ENCODE measurements at regions not wholly inside any gene's neighbourhood (a gene's known extent, or its start where the extent isn't known, plus 50 kb on each side); places are given as distances from the start of the nearest gene placed in this dataset.

DNA sequence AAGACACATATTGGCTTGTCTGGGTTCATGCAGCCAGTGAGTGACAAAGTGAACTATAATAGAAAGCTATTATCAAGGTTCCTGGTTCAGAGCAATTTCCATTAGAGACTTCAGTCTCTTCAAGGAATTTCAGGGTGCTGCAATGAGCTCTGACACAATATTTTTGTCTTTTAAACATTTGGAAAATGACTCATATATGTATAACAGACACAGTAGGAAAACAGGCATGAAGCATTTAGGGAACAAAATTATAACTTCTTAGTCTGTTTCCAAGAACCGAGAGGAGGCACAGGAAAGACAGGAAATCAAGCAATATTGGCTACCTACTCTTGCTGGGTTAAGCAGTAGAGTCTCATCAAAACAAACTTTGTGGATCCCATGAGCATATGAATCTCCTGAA is 170.4 kb downstream of the PTPRC start:
- DNase-seq (ENCODE audit: low spot score), result no peak

DNA sequence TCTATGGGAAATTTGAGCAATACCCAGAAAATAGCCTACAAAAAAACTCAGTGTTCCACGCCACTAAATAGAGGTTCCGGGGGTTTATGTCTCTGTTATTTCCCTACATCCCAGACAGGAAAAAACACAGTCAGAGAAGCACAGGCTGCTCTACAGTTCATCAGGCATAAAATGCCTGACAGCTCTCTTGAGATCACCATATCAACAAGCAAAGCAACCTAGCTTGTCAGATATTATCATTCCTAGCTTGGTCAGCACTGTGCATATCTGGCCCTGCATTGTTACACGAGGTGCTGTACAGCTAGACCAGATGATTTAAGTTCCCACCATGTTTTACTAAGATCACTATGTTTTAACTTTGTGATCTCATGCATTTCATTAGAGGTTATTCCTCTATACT is 172.6 kb downstream of the PTPRC start:
- Histone ChIP-seq H3K36me3 (ENCODE audit: insufficient read depth, low read length, poor library complexity, severe bottlenecking) (peaks cover 4% of the 10 kb centered on the region), H3K4me1 (ENCODE audit: insufficient read depth, low read length, poor library complexity, severe bottlenecking) (no peaks in the 10 kb centered on the region), H3K27ac (ENCODE audit: low read depth, low read length, poor library complexity, severe bottlenecking) (no peak overlapping the region), H3K27me3 (replicated peaks; ENCODE audit: insufficient read depth, low read depth, low read length, poor library complexity) (no peaks in the 10 kb centered on the region), H3K4me3 (ENCODE audit: low read depth, low read length, poor library complexity, severe bottlenecking) (no peak overlapping the region), H3K9me3 (ENCODE audit: low read depth, low read length, poor library complexity, severe bottlenecking) (peaks cover 22% of the 10 kb centered on the region)
- intact Hi-C loops (cut with micrococcal nuclease; ENCODE audit: unreplicated experiment), result no loop called here
- BruUV-seq (replicated peaks), result no TSS peak
- TF ChIP-seq EZH2 (IDR thresholded peaks at IDR 0.05; ENCODE audit: borderline replicate concordance, low read depth, low read length, poor library complexity, severe bottlenecking), result no peak
- TF ChIP-seq, protein P1, sequence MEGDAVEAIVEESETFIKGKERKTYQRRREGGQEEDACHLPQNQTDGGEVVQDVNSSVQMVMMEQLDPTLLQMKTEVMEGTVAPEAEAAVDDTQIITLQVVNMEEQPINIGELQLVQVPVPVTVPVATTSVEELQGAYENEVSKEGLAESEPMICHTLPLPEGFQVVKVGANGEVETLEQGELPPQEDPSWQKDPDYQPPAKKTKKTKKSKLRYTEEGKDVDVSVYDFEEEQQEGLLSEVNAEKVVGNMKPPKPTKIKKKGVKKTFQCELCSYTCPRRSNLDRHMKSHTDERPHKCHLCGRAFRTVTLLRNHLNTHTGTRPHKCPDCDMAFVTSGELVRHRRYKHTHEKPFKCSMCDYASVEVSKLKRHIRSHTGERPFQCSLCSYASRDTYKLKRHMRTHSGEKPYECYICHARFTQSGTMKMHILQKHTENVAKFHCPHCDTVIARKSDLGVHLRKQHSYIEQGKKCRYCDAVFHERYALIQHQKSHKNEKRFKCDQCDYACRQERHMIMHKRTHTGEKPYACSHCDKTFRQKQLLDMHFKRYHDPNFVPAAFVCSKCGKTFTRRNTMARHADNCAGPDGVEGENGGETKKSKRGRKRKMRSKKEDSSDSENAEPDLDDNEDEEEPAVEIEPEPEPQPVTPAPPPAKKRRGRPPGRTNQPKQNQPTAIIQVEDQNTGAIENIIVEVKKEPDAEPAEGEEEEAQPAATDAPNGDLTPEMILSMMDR (conservative IDR thresholded peaks at IDR 0.05; ENCODE audit: low read depth, low read length), result no peak
- DNase-seq (ENCODE audit: low spot score), result no peak
- POLR2A ChIA-PET (ENCODE audit: low non-redundant PET), result no interaction called here
- CTCF ChIA-PET, result no interaction called here

More for the DNA sequence above, 170.4 kb downstream of the PTPRC start:
- TF ChIP-seq EZH2 (IDR thresholded peaks at IDR 0.05; ENCODE audit: borderline replicate concordance, low read depth, low read length, poor library complexity, severe bottlenecking), result no peak
- TF ChIP-seq, protein P1 (conservative IDR thresholded peaks at IDR 0.05; ENCODE audit: low read depth, low read length), result no peak
- Histone ChIP-seq H3K4me3 (ENCODE audit: low read depth, low read length, poor library complexity, severe bottlenecking) (no peak overlapping the region), H3K27ac (ENCODE audit: low read depth, low read length, poor library complexity, severe bottlenecking) (no peak overlapping the region), H3K4me1 (ENCODE audit: insufficient read depth, low read length, poor library complexity, severe bottlenecking) (no peaks in the 10 kb centered on the region), H3K9me3 (ENCODE audit: low read depth, low read length, poor library complexity, severe bottlenecking) (peaks cover 14% of the 10 kb centered on the region), H3K36me3 (ENCODE audit: insufficient read depth, low read length, poor library complexity, severe bottlenecking) (peaks cover 4% of the 10 kb centered on the region), H3K27me3 (replicated peaks; ENCODE audit: insufficient read depth, low read depth, low read length, poor library complexity) (no peaks in the 10 kb centered on the region)
- POLR2A ChIA-PET (ENCODE audit: low non-redundant PET), result no interaction called here
- intact Hi-C loops (cut with micrococcal nuclease; ENCODE audit: unreplicated experiment), result no loop called here
- no TSS peak for BruUV-seq (replicated peaks)
- CTCF ChIA-PET, result no interaction called here

GRCh38 chr1:198823626-198824025 is 184.8 kb downstream of the PTPRC start:
- Histone ChIP-seq H3K9me3 (ENCODE audit: low read depth, low read length, poor library complexity, severe bottlenecking) (no peaks in the 10 kb centered on the region), H3K36me3 (ENCODE audit: insufficient read depth, low read length, poor library complexity, severe bottlenecking) (no peaks in the 10 kb centered on the region), H3K4me1 (ENCODE audit: insufficient read depth, low read length, poor library complexity, severe bottlenecking) (no peaks in the 10 kb centered on the region), H3K27me3 (replicated peaks; ENCODE audit: insufficient read depth, low read depth, low read length, poor library complexity) (no peaks in the 10 kb centered on the region), H3K4me3 (ENCODE audit: low read depth, low read length, poor library complexity, severe bottlenecking) (no peak overlapping the region), H3K27ac (ENCODE audit: low read depth, low read length, poor library complexity, severe bottlenecking) (no peak overlapping the region)
- CTCF ChIA-PET, result no interaction called here
- POLR2A ChIA-PET (ENCODE audit: low non-redundant PET), result no interaction called here
- BruUV-seq (replicated peaks), result no TSS peak
- no peak for DNase-seq (ENCODE audit: low spot score)
- TF ChIP-seq EZH2 (IDR thresholded peaks at IDR 0.05; ENCODE audit: borderline replicate concordance, low read depth, low read length, poor library complexity, severe bottlenecking), result no peak
- TF ChIP-seq, protein P1 (conservative IDR thresholded peaks at IDR 0.05; ENCODE audit: low read depth, low read length), result no peak
- intact Hi-C loops (cut with micrococcal nuclease; ENCODE audit: unreplicated experiment), result no loop called here

All from A673 (cell line).